Endothelial cell of umbilical vein (primary cell): ENCODE measurements at regions not wholly inside any gene's neighbourhood (a gene's known extent, or its start where the extent isn't known, plus 50 kb on each side); places are given as distances from the start of the nearest gene placed in this dataset.

Experiments
- BruUV-seq: library from RNA; stranded (reverse); fragments of 400-500 nt; replicated peaks from 2 replicates; lab custom pipeline; 2021; lab: Mats Ljungman, UMichigan
- CTCF ChIA-PET: fragments of 300-600, 350-600 bp; sonication (Branson Sonifier 250); formaldehyde crosslinking; loops from one replicate; lab custom pipeline; 2021; ENCODE audit warnings: antibody characterized with exemption, inconsistent platforms; lab: Charles Lee
- POLR2A ChIA-PET: fragments of 300-600, 350-600 bp; sonication (Branson Sonifier 250); formaldehyde crosslinking; loops from one replicate; lab custom pipeline; 2021; ENCODE audit warnings: antibody characterized with exemption, inconsistent platforms; lab: Charles Lee
- DNase-seq: peaks from one replicate; pipeline ENCODE4 v3.0.0-alpha.2; 2011; ENCODE audit warnings: low read depth, low spot score
- FAIRE-seq: peaks from 2 replicates; lab custom pipeline; 2011; peaks lifted over from hg19 to GRCh38; lab: Jason Lieb, UNC
- H2AFZ ChIP-seq: 2 replicates; pipeline ENCODE4 v1.6.0; 2012; ENCODE audit warnings: low read depth, low read length, control low read depth, inconsistent platforms
- H3K27ac ChIP-seq: 2 replicates; pipeline ENCODE4 v1.5.1; 2011; ENCODE audit warnings: low read depth, mild to moderate bottlenecking, control low read depth, low read length, moderate library complexity; ENCODE audit not compliant: insufficient read depth
- H3K27me3 ChIP-seq, 2 experiments: 2 replicates each; pipeline versions ENCODE4 v1.6.0 to v1.6.1; 2011; ENCODE audit warnings: low read length in 2 of 2, mixed read lengths in 1 of 2; ENCODE audit not compliant: control insufficient read depth in 2 of 2, insufficient read depth in 2 of 2
- H3K36me3 ChIP-seq, 2 experiments: 2 replicates in 1 of 2; 3 replicates in 1 of 2; pipeline ENCODE4 v1.5.1; 2011; ENCODE audit warnings: low read length in 2 of 2, mild to moderate bottlenecking in 1 of 2, moderate library complexity in 1 of 2; ENCODE audit not compliant: control insufficient read depth in 2 of 2, insufficient read depth in 2 of 2; ENCODE audit errors: extremely low read depth in 1 of 2
- H3K4me1 ChIP-seq: 3 replicates; pipeline ENCODE4 v1.5.1; 2011; ENCODE audit warnings: mild to moderate bottlenecking, low read length; ENCODE audit not compliant: control insufficient read depth, insufficient read depth; ENCODE audit errors: extremely low read depth
- H3K4me2 ChIP-seq: 2 replicates; pipeline ENCODE4 v1.6.1; 2011; ENCODE audit warnings: low read length, control low read depth, mixed read lengths; ENCODE audit not compliant: insufficient read depth
- H3K4me3 ChIP-seq, 3 experiments: fragments of 200-600 bp in 1 of 3; sonication (generic), shearing (Covaris generic) in 1 of 3; replicated peaks in 1 of 3; 2 replicates each; pipeline ENCODE4 v1.5.1; 2011 to 2016; ENCODE audit warnings: control low read depth in 3 of 3, low read length in 3 of 3, mild to moderate bottlenecking in 2 of 3, inconsistent platforms in 1 of 3, low read depth in 1 of 3, moderate library complexity in 1 of 3; ENCODE audit not compliant: insufficient read depth in 1 of 3
- H3K79me2 ChIP-seq: 2 replicates; pipeline ENCODE4 v1.6.0; 2012; ENCODE audit warnings: low read length, inconsistent platforms; ENCODE audit not compliant: control insufficient read depth, insufficient read depth
- H3K9ac ChIP-seq: replicated peaks from 2 replicates; pipeline ENCODE3; 2011; ENCODE audit warnings: low read length, control low read depth; ENCODE audit not compliant: insufficient read depth; ENCODE audit errors: extremely low read depth
- H3K9me1 ChIP-seq: replicated peaks from 3 replicates; pipeline ENCODE4 v1.6.0; 2011; ENCODE audit warnings: mild to moderate bottlenecking, low read length; ENCODE audit not compliant: control insufficient read depth, insufficient read depth; ENCODE audit errors: extremely low read depth
- H3K9me3 ChIP-seq: replicated peaks from 2 replicates; pipeline ENCODE4 v1.5.1; 2012; ENCODE audit warnings: low read length, inconsistent platforms; ENCODE audit not compliant: control insufficient read depth, insufficient read depth
- H4K20me1 ChIP-seq: replicated peaks from 2 replicates; pipeline ENCODE3; 2011; ENCODE audit warnings: mild to moderate bottlenecking, low read length; ENCODE audit not compliant: control insufficient read depth, insufficient read depth; ENCODE audit errors: extremely low read depth
- EZH2 ChIP-seq: IDR thresholded peaks from 2 replicates; pipeline ENCODE4 v1.6.1; 2012; ENCODE audit warnings: borderline replicate concordance, low read depth, mild to moderate bottlenecking, moderate library complexity, low read length, inconsistent platforms; ENCODE audit not compliant: severe bottlenecking
- FOS ChIP-seq: IDR thresholded peaks from 2 replicates; pipeline ENCODE4 v1.6.1; 2011; ENCODE audit warnings: mild to moderate bottlenecking, low read length, moderate library complexity, borderline replicate concordance; ENCODE audit not compliant: insufficient read depth
- GATA2 ChIP-seq: IDR thresholded peaks from 2 replicates; pipeline ENCODE4 v1.7.0; 2011; ENCODE audit warnings: low read depth, mild to moderate bottlenecking, moderate library complexity, mixed read lengths, low read length; ENCODE audit not compliant: insufficient read length, insufficient read depth
- JUN ChIP-seq: IDR thresholded peaks from 2 replicates; pipeline ENCODE4 v1.6.1; 2011; ENCODE audit warnings: borderline replicate concordance, low read depth; ENCODE audit not compliant: insufficient read length, insufficient read depth
- MYC ChIP-seq: IDR thresholded peaks from one replicate; pipeline ENCODE4 v1.6.1; 2011; ENCODE audit warnings: mild to moderate bottlenecking, low read depth, low read length
- POLR2A ChIP-seq: IDR thresholded peaks from 2 replicates; pipeline ENCODE4 v1.6.1; 2012; ENCODE audit warnings: low read depth, mild to moderate bottlenecking, control low read depth, low read length
- POLR2AphosphoS5 ChIP-seq: IDR thresholded peaks from 2 replicates; pipeline ENCODE4 v1.6.1; 2012; ENCODE audit warnings: low read depth, mild to moderate bottlenecking, control low read depth, low read length, moderate library complexity; ENCODE audit not compliant: insufficient read depth
- dilution Hi-C: fragments of 300-500 bp; cut with MboI; formaldehyde crosslinking; loops from one replicate; pipeline ENCODE4 v1.15.0; 2019; ENCODE audit warnings: low sequenced_read_pairs; ENCODE audit not compliant: extremely low pct_ligation_motif_present
- intact Hi-C: fragments of 100-400 bp; cut with micrococcal nuclease; formaldehyde crosslinking; loops from one replicate; pipeline ENCODE4 v1.10.0; 2022
- TF ChIP-seq, protein P1 (sequence below), 2 donors: IDR thresholded peaks; 1 replicate in 1 of 2; 2 replicates in 1 of 2; pipeline ENCODE4 v1.5.1; 2011; ENCODE audit warnings: low read length in 2 of 2, mild to moderate bottlenecking in 2 of 2, moderate library complexity in 2 of 2, control low read depth in 1 of 2, inconsistent platforms in 1 of 2, low read depth in 1 of 2; ENCODE audit not compliant: insufficient read depth in 1 of 2; ENCODE audit errors: extremely low read depth in 1 of 2
- TF ChIP-seq, protein P2 (sequence below): IDR thresholded peaks from 2 replicates; pipeline ENCODE4 v1.6.1; 2011; ENCODE audit not compliant: insufficient read depth, insufficient read length

DNA sequence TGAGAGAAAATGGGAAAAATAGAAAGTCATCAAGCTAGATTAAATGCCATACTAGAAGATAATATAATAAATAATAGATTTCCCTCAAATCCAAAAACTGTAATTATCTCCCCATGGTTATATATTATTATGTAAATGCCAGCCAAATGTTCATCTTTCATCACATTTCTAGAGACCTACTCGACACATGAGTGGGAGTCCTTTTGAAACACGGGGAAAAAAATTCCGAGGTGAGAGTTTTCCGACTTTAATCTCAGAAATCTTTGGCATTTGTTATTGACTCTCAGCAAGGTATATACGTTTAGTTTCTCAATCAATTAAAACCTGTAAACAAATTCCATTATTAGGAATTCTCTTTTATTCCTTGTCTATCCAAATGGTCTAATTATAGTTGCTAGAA, 465.4 kb upstream of the SMIM31 start:
- no peaks in the 10 kb centered on the region for H3K79me2 ChIP-seq
- no peaks in the 10 kb centered on the region for H3K4me1 ChIP-seq
- intact Hi-C loops = no loop called here
- no peak overlapping the region for H2AFZ ChIP-seq
- H4K20me1 ChIP-seq = no peaks in the 10 kb centered on the region
- ChIA-PET POLR2A (no interaction called here), CTCF (no interaction called here)
- no peak overlapping the region for H3K4me3 ChIP-seq
- H3K36me3 ChIP-seq = no peaks in the 10 kb centered on the region
- dilution Hi-C loops = no loop called here
- peaks cover 2% of the 10 kb centered on the region for H3K9me3 ChIP-seq
- FAIRE-seq (no peak), DNase-seq (no peak)
- H3K4me2 ChIP-seq = no peak overlapping the region
- no peak overlapping the region for H3K9ac ChIP-seq
- H3K9me1 ChIP-seq = no peaks in the 10 kb centered on the region
- BruUV-seq = no TSS peak
- H3K27ac ChIP-seq = no peak overlapping the region
- TF ChIP-seq EZH2 = no peak
- TF ChIP-seq, protein P1, sequence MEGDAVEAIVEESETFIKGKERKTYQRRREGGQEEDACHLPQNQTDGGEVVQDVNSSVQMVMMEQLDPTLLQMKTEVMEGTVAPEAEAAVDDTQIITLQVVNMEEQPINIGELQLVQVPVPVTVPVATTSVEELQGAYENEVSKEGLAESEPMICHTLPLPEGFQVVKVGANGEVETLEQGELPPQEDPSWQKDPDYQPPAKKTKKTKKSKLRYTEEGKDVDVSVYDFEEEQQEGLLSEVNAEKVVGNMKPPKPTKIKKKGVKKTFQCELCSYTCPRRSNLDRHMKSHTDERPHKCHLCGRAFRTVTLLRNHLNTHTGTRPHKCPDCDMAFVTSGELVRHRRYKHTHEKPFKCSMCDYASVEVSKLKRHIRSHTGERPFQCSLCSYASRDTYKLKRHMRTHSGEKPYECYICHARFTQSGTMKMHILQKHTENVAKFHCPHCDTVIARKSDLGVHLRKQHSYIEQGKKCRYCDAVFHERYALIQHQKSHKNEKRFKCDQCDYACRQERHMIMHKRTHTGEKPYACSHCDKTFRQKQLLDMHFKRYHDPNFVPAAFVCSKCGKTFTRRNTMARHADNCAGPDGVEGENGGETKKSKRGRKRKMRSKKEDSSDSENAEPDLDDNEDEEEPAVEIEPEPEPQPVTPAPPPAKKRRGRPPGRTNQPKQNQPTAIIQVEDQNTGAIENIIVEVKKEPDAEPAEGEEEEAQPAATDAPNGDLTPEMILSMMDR (IDR thresholded peaks at IDR 0.05; ENCODE audit: extremely low read depth in 1 of 2, insufficient read depth in 1 of 2, low read depth in 1 of 2, low read length in 2 of 2) = no peak
- no peaks in the 10 kb centered on the region for H3K27me3 ChIP-seq

DNA sequence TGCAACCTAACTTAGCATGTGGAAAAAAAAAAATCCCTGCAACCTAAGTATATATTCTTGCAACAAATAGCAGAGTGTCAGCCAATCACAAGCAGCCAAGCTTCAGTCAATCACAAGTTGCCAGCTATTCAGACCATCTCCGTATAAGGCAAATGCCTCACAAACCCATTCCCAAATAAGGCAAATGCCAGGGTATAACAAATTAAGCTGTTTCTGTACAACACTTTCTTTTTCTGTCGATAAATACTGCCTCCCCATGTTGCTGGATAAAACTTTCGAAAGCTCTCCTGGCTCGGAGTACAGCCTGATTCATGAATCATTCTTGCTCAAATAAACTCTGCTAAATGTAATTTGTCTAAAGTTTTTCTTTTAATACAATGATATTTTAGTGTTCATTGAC, 460.7 kb upstream of the SMIM31 start:
- Histone ChIP-seq H3K9me1 (no peaks in the 10 kb centered on the region), H3K4me3 (no peak overlapping the region), H3K4me1 (no peaks in the 10 kb centered on the region), H3K4me2 (no peak overlapping the region), H3K36me3 (no peaks in the 10 kb centered on the region), H3K9ac (no peak overlapping the region), H2AFZ (no peak overlapping the region), H3K79me2 (no peaks in the 10 kb centered on the region), H3K27me3 (no peaks in the 10 kb centered on the region), H4K20me1 (no peaks in the 10 kb centered on the region), H3K9me3 (peaks cover 6% of the 10 kb centered on the region), H3K27ac (no peak overlapping the region)
- intact Hi-C loops (no loop called here), dilution Hi-C loops (no loop called here)
- ChIA-PET CTCF (no interaction called here), POLR2A (no interaction called here)
- TF ChIP-seq, protein P2, sequence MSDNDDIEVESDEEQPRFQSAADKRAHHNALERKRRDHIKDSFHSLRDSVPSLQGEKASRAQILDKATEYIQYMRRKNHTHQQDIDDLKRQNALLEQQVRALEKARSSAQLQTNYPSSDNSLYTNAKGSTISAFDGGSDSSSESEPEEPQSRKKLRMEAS = no peak
- no peak for TF ChIP-seq POLR2AphosphoS5
- TF ChIP-seq FOS = no peak
- no peak for TF ChIP-seq EZH2
- TF ChIP-seq JUN = no peak
- TF ChIP-seq POLR2A = no peak
- TF ChIP-seq, protein P1 (IDR thresholded peaks at IDR 0.05; ENCODE audit: extremely low read depth in 1 of 2, insufficient read depth in 1 of 2, low read depth in 1 of 2, low read length in 2 of 2) = no peak
- no peak for TF ChIP-seq MYC
- TF ChIP-seq GATA2 = no peak
- FAIRE-seq = no peak
- no TSS peak for BruUV-seq
- DNase-seq = no peak
